ENCODE measurements at regions not wholly inside any gene's neighbourhood (a gene's known extent, or its start where the extent isn't known, plus 50 kb on each side); places are given as distances from the start of the nearest gene placed in this dataset.

- TF ChIP-seq STAT1 (IDR thresholded peaks at IDR 0.05; ENCODE audit: unreplicated experiment): no peak
- no peak for TF ChIP-seq REST (IDR thresholded peaks at IDR 0.05; ENCODE audit: unreplicated experiment)
- no peak for TF ChIP-seq CTCF (conservative IDR thresholded peaks at IDR 0.05; ENCODE audit: low read depth in 2 of 2)
- no peak for TF ChIP-seq EZH2 (IDR thresholded peaks at IDR 0.05; ENCODE audit: low read depth, unreplicated experiment)
- TF ChIP-seq EZH2phosphoT487 (IDR thresholded peaks at IDR 0.05; ENCODE audit: unreplicated experiment): no peak
- TF ChIP-seq JUNB (IDR thresholded peaks at IDR 0.05; ENCODE audit: unreplicated experiment): no peak
- no peak for TF ChIP-seq ETS1 (IDR thresholded peaks at IDR 0.05)
- no peak for TF ChIP-seq CREB1 (CRISPR knock-in tag; IDR thresholded peaks at IDR 0.05; ENCODE audit: low read depth)
- TF ChIP-seq POLR2AphosphoS5 (IDR thresholded peaks at IDR 0.05; ENCODE audit: low read depth): no peak
Measured at GRCh38 chr12:5220099-5220498, 176.4 kb downstream of the KCNA5 start.
